GM23248 (cell line): ENCODE measurements at regions not wholly inside any gene's neighbourhood (a gene's known extent, or its start where the extent isn't known, plus 50 kb on each side); places are given as distances from the start of the nearest gene placed in this dataset.

Experiments used
- DNase-seq: peaks from one replicate; pipeline ENCODE4 v3.0.0-alpha.2; 2015
- H2AFZ ChIP-seq: fragments of 200-600 bp; sonication (generic); 2 replicates; pipeline ENCODE4 v1.6.1; 2016; ENCODE audit warnings: antibody characterized with exemption
- H3F3A ChIP-seq: fragments of 200-600 bp; sonication (generic); 2 replicates; pipeline ENCODE4 v1.6.1; 2016; ENCODE audit warnings: mild to moderate bottlenecking, antibody characterized with exemption, mixed run types; ENCODE audit not compliant: insufficient read depth
- H3K27ac ChIP-seq: fragments of 200-600 bp; sonication (generic); 2 replicates; pipeline ENCODE4 v1.5.1; 2016; ENCODE audit warnings: mild to moderate bottlenecking
- H3K27me3 ChIP-seq: fragments of 200-600 bp; sonication (generic); replicated peaks from 2 replicates; pipeline ENCODE4 v1.6.1; 2016; ENCODE audit warnings: mild to moderate bottlenecking; ENCODE audit not compliant: insufficient read depth
- H3K36me3 ChIP-seq: fragments of 200-600 bp; sonication (generic); 2 replicates; pipeline ENCODE4 v1.6.1; 2016; ENCODE audit warnings: low read depth, mild to moderate bottlenecking
- H3K4me1 ChIP-seq: fragments of 200-600 bp; sonication (generic); 2 replicates; pipeline ENCODE4 v1.6.1; 2016; ENCODE audit warnings: mild to moderate bottlenecking; ENCODE audit not compliant: insufficient read depth
- H3K4me2 ChIP-seq: fragments of 200-600 bp; sonication (generic); one replicate; pipeline ENCODE4 v1.6.1; 2016; ENCODE audit warnings: mild to moderate bottlenecking; ENCODE audit not compliant: unreplicated experiment
- H3K4me3 ChIP-seq: fragments of 200-600 bp; sonication (generic); 2 replicates; pipeline ENCODE4 v1.5.1; 2016; ENCODE audit warnings: mild to moderate bottlenecking
- H3K79me2 ChIP-seq: fragments of 200-600 bp; sonication (generic); 2 replicates; pipeline ENCODE4 v1.6.1; 2016; ENCODE audit warnings: mild to moderate bottlenecking; ENCODE audit not compliant: insufficient read depth
- H3K9ac ChIP-seq: fragments of 200-600 bp; sonication (generic); 2 replicates; pipeline ENCODE4 v1.6.1; 2016; ENCODE audit warnings: mild to moderate bottlenecking
- H3K9me2 ChIP-seq: fragments of 200-600 bp; sonication (generic); 2 replicates; pipeline ENCODE4 v1.6.1; 2016; ENCODE audit warnings: mixed run types, mild to moderate bottlenecking, moderate library complexity; ENCODE audit not compliant: insufficient read depth
- H3K9me3 ChIP-seq: fragments of 200-600 bp; sonication (generic); one replicate; pipeline ENCODE4 v1.6.1; 2017; ENCODE audit warnings: low read depth
- H4K20me1 ChIP-seq: fragments of 200-600 bp; sonication (generic); 2 replicates; pipeline ENCODE4 v1.6.0; 2016; ENCODE audit not compliant: insufficient read depth
- EZH2 ChIP-seq: fragments of 200-600 bp; sonication (generic); IDR thresholded peaks from 2 replicates; pipeline ENCODE4 v1.6.1; 2018; ENCODE audit warnings: antibody characterized with exemption, mild to moderate bottlenecking; ENCODE audit not compliant: insufficient read depth, poor library complexity, severe bottlenecking
- EZH2phosphoT487 ChIP-seq: fragments of 200-600 bp; sonication (generic); IDR thresholded peaks from 2 replicates; pipeline ENCODE4 v1.6.1; 2018; ENCODE audit warnings: antibody characterized with exemption, moderate library complexity, mild to moderate bottlenecking, low read depth; ENCODE audit not compliant: insufficient read depth
- WGBS, 2 experiments: methylation state at CpG; one replicate each; pipeline ENCODE4 v1.1.6; 2015 to 2017; ENCODE audit warnings: low lambda C conversion rate in 2 of 2, low coverage in 1 of 2; ENCODE audit errors: missing lambda C conversion rate in 2 of 2; 5-methylcytosine and 5-hydroxymethylcytosine counted together
- in situ Hi-C: fragments of 300-500 bp; cut with MboI; formaldehyde crosslinking; loops from 2 replicates; pipeline ENCODE4 v1.15.0; 2020

GRCh38 chr5:8650186-8650585 lies 781.2 kb downstream of the MTRR start:
- Histone ChIP-seq H3F3A (no peaks in the 10 kb centered on the region), H3K9me2 (no peaks in the 10 kb centered on the region), H3K9ac (no peak overlapping the region), H3K4me2 (no peak overlapping the region), H3K9me3 (no peaks in the 10 kb centered on the region), H4K20me1 (no peaks in the 10 kb centered on the region), H3K4me3 (no peak overlapping the region), H3K27ac (no peak overlapping the region), H3K36me3 (no peaks in the 10 kb centered on the region), H3K4me1 (no peaks in the 10 kb centered on the region), H2AFZ (no peak overlapping the region), H3K27me3 (no peaks in the 10 kb centered on the region), H3K79me2 (no peaks in the 10 kb centered on the region)
- TF ChIP-seq EZH2: no peak
- no peak for TF ChIP-seq EZH2phosphoT487
- WGBS, 2 experiments: 71 to 74% methylated on average over 6 of the region's 6 CpGs
- in situ Hi-C loops: no loop called here
- no peak for DNase-seq

DNA sequence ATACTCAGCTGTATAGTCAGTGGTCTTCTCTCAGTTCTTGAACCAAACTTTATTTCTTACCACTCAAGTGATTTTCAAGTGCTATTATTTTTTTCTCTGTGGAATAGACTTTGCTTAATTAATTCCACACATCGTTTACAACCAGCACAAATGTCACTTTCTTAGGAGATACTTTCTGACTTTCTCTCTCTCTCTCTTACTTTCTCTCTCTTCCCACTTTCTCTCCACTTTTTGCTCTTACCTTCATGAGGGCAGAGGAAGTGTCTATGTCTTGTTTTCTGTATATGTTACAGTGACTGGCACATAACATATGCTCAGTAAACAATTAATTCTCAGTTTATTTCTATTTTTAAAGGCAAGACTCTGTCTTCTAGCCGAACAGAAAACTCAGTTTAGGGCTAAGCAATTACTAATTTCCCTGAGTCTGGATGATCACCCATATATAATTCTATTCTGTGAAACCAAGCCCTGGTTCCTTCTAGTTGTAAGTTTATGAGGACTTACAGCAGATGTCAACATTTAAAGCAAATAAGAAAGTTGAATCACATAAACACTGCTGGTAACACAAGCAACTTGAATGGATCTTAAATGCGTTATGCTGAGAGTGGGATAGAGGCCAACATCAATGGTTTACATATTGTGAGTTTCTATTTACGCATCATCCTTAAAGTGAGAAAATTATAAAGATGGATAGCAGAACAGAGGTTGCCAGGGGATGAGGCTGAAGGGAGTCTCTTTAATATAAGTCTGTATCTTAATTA lies 791.4 kb downstream of the MTRR start:
- Histone ChIP-seq H3F3A (no peaks in the 10 kb centered on the region), H3K27me3 (no peaks in the 10 kb centered on the region; the same call in 1 of the 2 replicates), H3K27ac (no peak overlapping the region), H3K4me2 (no peak overlapping the region), H3K4me1 (no peaks in the 10 kb centered on the region), H3K9ac (no peak overlapping the region), H3K36me3 (no peaks in the 10 kb centered on the region), H4K20me1 (no peaks in the 10 kb centered on the region), H2AFZ (no peak overlapping the region), H3K79me2 (no peaks in the 10 kb centered on the region), H3K9me2 (no peaks in the 10 kb centered on the region), H3K9me3 (no peaks in the 10 kb centered on the region), H3K4me3 (no peak overlapping the region)
- in situ Hi-C loops: no loop called here
- WGBS, 2 experiments: 25 to 29% methylated on average over 4 of the region's 4 CpGs
- TF ChIP-seq EZH2phosphoT487: no peak
- no peak for TF ChIP-seq EZH2
- DNase-seq: no peak

DNA sequence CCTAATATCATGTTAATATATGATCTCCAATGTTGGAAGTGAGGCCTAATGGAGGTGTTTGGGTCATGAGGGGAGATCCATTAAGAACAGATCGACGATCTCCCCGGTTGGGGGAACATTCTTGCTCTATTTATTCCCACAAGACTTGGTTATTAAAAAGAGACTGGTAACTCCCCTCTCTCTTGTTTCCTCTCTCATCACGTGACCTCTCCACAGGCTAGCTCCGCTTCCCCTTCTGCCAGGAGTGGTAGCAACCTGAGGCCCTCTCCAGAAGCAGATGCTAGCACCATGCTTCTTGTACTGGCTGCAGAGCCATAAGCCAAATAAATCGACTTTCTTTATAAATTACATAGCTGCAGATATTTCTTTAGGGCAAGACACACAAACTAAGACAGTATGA lies 794.4 kb downstream of the MTRR start:
- no peaks in the 10 kb centered on the region for H3K9me2 ChIP-seq
- no peaks in the 10 kb centered on the region for H3K36me3 ChIP-seq
- H4K20me1 ChIP-seq: no peaks in the 10 kb centered on the region
- H3K4me1 ChIP-seq: no peaks in the 10 kb centered on the region
- H3K4me2 ChIP-seq: no peak overlapping the region
- no peak overlapping the region for H3K27ac ChIP-seq
- H3K9me3 ChIP-seq: no peaks in the 10 kb centered on the region
- no peaks in the 10 kb centered on the region; the same call in 1 of the 2 replicates for H3K27me3 ChIP-seq
- H3K9ac ChIP-seq: no peak overlapping the region
- no peaks in the 10 kb centered on the region for H3K79me2 ChIP-seq
- DNase-seq: no peak
- WGBS, 2 experiments: 59 to 65% methylated on average over 6 of the region's 6 CpGs
- in situ Hi-C loops: no loop called here
- H3K4me3 ChIP-seq: no peak overlapping the region
- H3F3A ChIP-seq: no peaks in the 10 kb centered on the region
- H2AFZ ChIP-seq: no peak overlapping the region
- TF ChIP-seq EZH2: no peak
- TF ChIP-seq EZH2phosphoT487: no peak

DNA sequence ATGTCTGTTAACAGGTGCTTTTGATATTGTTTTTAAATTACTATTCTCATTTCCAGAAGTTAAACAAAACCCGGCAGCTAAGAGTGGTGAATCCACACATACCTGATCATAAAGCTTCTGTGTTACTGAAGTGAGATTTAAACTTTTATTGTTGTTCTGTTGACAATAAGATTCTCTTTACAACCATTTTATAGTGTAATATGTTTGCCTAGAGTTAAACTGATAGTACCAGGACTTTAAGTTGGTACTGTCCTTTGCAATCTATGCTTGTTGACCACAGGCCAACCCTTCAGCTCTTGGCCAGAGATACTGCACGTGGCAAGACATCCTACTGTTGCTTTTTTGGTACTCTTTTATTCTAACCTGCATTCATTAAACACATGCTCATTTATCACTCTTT lies 806.2 kb downstream of the MTRR start:
- Histone ChIP-seq H3K79me2 (no peaks in the 10 kb centered on the region), H3K4me3 (no peak overlapping the region), H3K27me3 (no peaks in the 10 kb centered on the region), H3K36me3 (no peaks in the 10 kb centered on the region), H2AFZ (no peak overlapping the region), H4K20me1 (no peaks in the 10 kb centered on the region), H3K27ac (no peak overlapping the region), H3K9me2 (no peaks in the 10 kb centered on the region), H3K4me2 (no peak overlapping the region), H3K9me3 (no peaks in the 10 kb centered on the region), H3K9ac (no peak overlapping the region), H3K4me1 (no peaks in the 10 kb centered on the region), H3F3A (no peaks in the 10 kb centered on the region)
- in situ Hi-C loops: no loop called here
- TF ChIP-seq EZH2 (no peak), EZH2phosphoT487 (no peak)
- no peak for DNase-seq
- 38 to 39% methylated on average over 2 of the region's 2 CpGs for WGBS, 2 experiments
